IMR-90 (cell line): ENCODE measurements at regions not wholly inside any gene's neighbourhood (a gene's known extent, or its start where the extent isn't known, plus 50 kb on each side); places are given as distances from the start of the nearest gene placed in this dataset.

Source experiments
- ATAC-seq: fragments of 200-7000 bp; cut with Tn5 transposase; 2 replicates; pipeline ENCODE4 v1.9.1; 2020; ENCODE audit warnings: low read depth, mild to moderate bottlenecking, moderate library complexity
- BruUV-seq: library from RNA; stranded (reverse); fragments of 400-500 nt; replicated peaks from 2 replicates; lab custom pipeline; 2021; lab: Mats Ljungman, UMichigan
- CTCF ChIA-PET: fragments of 300-600 bp; formaldehyde crosslinking; extraction: SDS; loops from one replicate; lab custom pipeline; 2021; ENCODE audit warnings: antibody characterized with exemption; lab: Yijun Ruan, JAX
- POLR2A ChIA-PET: fragments of 300-600 bp; sonication (Branson Sonifier 250); formaldehyde crosslinking; loops from one replicate; lab custom pipeline; 2022; ENCODE audit warnings: antibody characterized with exemption; ENCODE audit not compliant: unreplicated experiment; lab: Charles Lee
- DNase-seq: peaks from one replicate; pipeline ENCODE4 v3.0.0; 2013
- H2AFZ ChIP-seq: replicated peaks from 2 replicates; pipeline ENCODE3; 2013; ENCODE audit warnings: low read length, mild to moderate bottlenecking; ENCODE audit not compliant: poor library complexity
- H2AK5ac ChIP-seq: 2 replicates; pipeline ENCODE4 v1.6.1; 2013; ENCODE audit warnings: low read depth, low read length, inconsistent platforms
- H2AK9ac ChIP-seq: replicated peaks from 2 replicates; pipeline ENCODE3; 2013; ENCODE audit warnings: mild to moderate bottlenecking, low read depth, low read length, moderate library complexity; ENCODE audit not compliant: poor library complexity
- H2BK120ac ChIP-seq: 2 replicates; pipeline ENCODE4 v1.6.1; 2013; ENCODE audit warnings: low read depth, low read length, inconsistent platforms
- H2BK15ac ChIP-seq: 3 replicates; pipeline ENCODE4 v1.6.1; 2013; ENCODE audit warnings: low read depth, low read length, inconsistent platforms
- H2BK20ac ChIP-seq: 2 replicates; pipeline ENCODE4 v1.6.1; 2013; ENCODE audit warnings: low read depth, mild to moderate bottlenecking, inconsistent platforms, low read length, moderate library complexity
- H2BK5ac ChIP-seq: 2 replicates; pipeline ENCODE4 v1.6.1; 2013; ENCODE audit warnings: mild to moderate bottlenecking, low read depth, low read length, inconsistent platforms; ENCODE audit not compliant: poor library complexity, severe bottlenecking
- H3K14ac ChIP-seq: replicated peaks from 2 replicates; pipeline ENCODE4 v1.6.1; 2013; ENCODE audit warnings: low read depth, low read length, inconsistent platforms
- H3K18ac ChIP-seq: 2 replicates; pipeline ENCODE4 v1.6.1; 2013; ENCODE audit warnings: low read depth, low read length, control low read depth
- H3K23ac ChIP-seq: 2 replicates; pipeline ENCODE4 v1.6.1; 2013; ENCODE audit warnings: low read depth, low read length, inconsistent platforms
- H3K27ac ChIP-seq: 2 replicates; pipeline ENCODE4 v1.5.1; 2013; ENCODE audit warnings: mild to moderate bottlenecking, control low read depth, low read length; ENCODE audit not compliant: insufficient read depth
- H3K27me3 ChIP-seq: 2 replicates; pipeline ENCODE4 v1.6.1; 2013; ENCODE audit warnings: low read length; ENCODE audit not compliant: control insufficient read depth, insufficient read depth
- H3K36me3 ChIP-seq: 2 replicates; pipeline ENCODE4 v1.6.1; 2013; ENCODE audit warnings: low read length, mixed read lengths; ENCODE audit not compliant: control insufficient read depth, insufficient read depth
- H3K4ac ChIP-seq: 2 replicates; pipeline ENCODE4 v1.6.1; 2013; ENCODE audit warnings: low read depth, low read length, inconsistent platforms
- H3K4me1 ChIP-seq: 2 replicates; pipeline ENCODE4 v1.6.1; 2013; ENCODE audit warnings: low read length, mixed read lengths; ENCODE audit not compliant: control insufficient read depth, insufficient read depth
- H3K4me2 ChIP-seq: 2 replicates; pipeline ENCODE4 v1.6.1; 2013; ENCODE audit warnings: low read depth, mild to moderate bottlenecking, control low read depth, low read length, moderate library complexity
- H3K4me3 ChIP-seq: 2 replicates; pipeline ENCODE4 v1.5.1; 2013; ENCODE audit warnings: low read depth, mild to moderate bottlenecking, control low read depth, low read length, moderate library complexity; ENCODE audit not compliant: insufficient read depth
- H3K56ac ChIP-seq: 2 replicates; pipeline ENCODE4 v1.6.1; 2013; ENCODE audit warnings: low read length, inconsistent platforms; ENCODE audit not compliant: insufficient read depth; ENCODE audit errors: extremely low read depth
- H3K79me1 ChIP-seq, 2 experiments: 2 replicates each; pipeline ENCODE4 v1.6.1; 2013; ENCODE audit warnings: low read length in 2 of 2, inconsistent platforms in 1 of 2, low read depth in 1 of 2
- H3K9ac ChIP-seq: 2 replicates; pipeline ENCODE4 v1.6.1; 2013; ENCODE audit warnings: low read depth, low read length, control low read depth
- H3K9me1 ChIP-seq: 2 replicates; pipeline ENCODE4 v1.6.1; 2013; ENCODE audit warnings: low read length, inconsistent platforms; ENCODE audit not compliant: insufficient read depth
- H3K9me3 ChIP-seq: 2 replicates; pipeline ENCODE4 v1.6.1; 2013; ENCODE audit warnings: low read length; ENCODE audit not compliant: control insufficient read depth, insufficient read depth
- H4K20me1 ChIP-seq: 2 replicates; pipeline ENCODE4 v1.6.1; 2013; ENCODE audit warnings: low read length, inconsistent platforms; ENCODE audit not compliant: insufficient read depth
- H4K5ac ChIP-seq: 2 replicates; pipeline ENCODE4 v1.6.1; 2013; ENCODE audit warnings: mild to moderate bottlenecking, low read depth, low read length, control low read depth
- H4K8ac ChIP-seq, 2 experiments: 2 replicates each; pipeline ENCODE4 v1.6.1; 2013; ENCODE audit warnings: low read depth in 2 of 2, low read length in 2 of 2, control low read depth in 1 of 2, inconsistent platforms in 1 of 2
- H4K91ac ChIP-seq: 2 replicates; pipeline ENCODE4 v1.6.1; 2013; ENCODE audit warnings: low read depth, low read length, inconsistent platforms; ENCODE audit not compliant: insufficient read depth
- BHLHE40 ChIP-seq: fragments of 150-350 bp; IDR thresholded peaks from 2 replicates; pipeline ENCODE4 v1.6.1; 2016; ENCODE audit warnings: mild to moderate bottlenecking, low read depth, low read length
- CEBPB ChIP-seq: IDR thresholded peaks from 2 replicates; pipeline ENCODE4 v1.6.1; 2012; ENCODE audit warnings: low read depth, low read length, improper control_type of control experiment
- MAFK ChIP-seq: IDR thresholded peaks from 2 replicates; pipeline ENCODE4 v1.6.1; 2012; ENCODE audit warnings: low read depth, low read length, improper control_type of control experiment
- MAZ ChIP-seq: IDR thresholded peaks from 2 replicates; pipeline ENCODE4 v1.6.1; 2012; ENCODE audit warnings: low read depth, mild to moderate bottlenecking, low read length, improper control_type of control experiment, moderate library complexity, borderline replicate concordance
- MXI1 ChIP-seq: IDR thresholded peaks from 2 replicates; pipeline ENCODE4 v1.6.1; 2012; ENCODE audit warnings: low read depth, mild to moderate bottlenecking, low read length, moderate library complexity, borderline replicate concordance
- RAD21 ChIP-seq: IDR thresholded peaks from 2 replicates; pipeline ENCODE4 v1.6.1; 2012; ENCODE audit warnings: low read length, improper control_type of control experiment
- RCOR1 ChIP-seq: IDR thresholded peaks from 2 replicates; pipeline ENCODE4 v1.6.1; 2012; ENCODE audit warnings: mild to moderate bottlenecking, low read length, improper control_type of control experiment; ENCODE audit not compliant: insufficient replicate concordance
- SMC3 ChIP-seq: fragments of 150-350 bp; IDR thresholded peaks from 2 replicates; pipeline ENCODE4 v1.6.1; 2016; ENCODE audit warnings: low read depth, mild to moderate bottlenecking, antibody characterized with exemption, low read length, moderate library complexity
- WGBS, 2 experiments: methylation state at CpG; one replicate each; pipeline versions ENCODE4 v1.1.5 to v1.1.7; 2013; ENCODE audit warnings: missing lambda C conversion rate in 2 of 2; ENCODE audit not compliant: insufficient read length in 1 of 2; ENCODE audit errors: extremely low coverage in 2 of 2; 5-methylcytosine and 5-hydroxymethylcytosine counted together
- dilution Hi-C: fragments of 300-500 bp; cut with HindIII; formaldehyde crosslinking; loops from one replicate; pipeline ENCODE4 v1.14.3; 2018; ENCODE audit warnings: low sequenced_read_pairs; ENCODE audit not compliant: unreplicated experiment
- in situ Hi-C: fragments of 300-500 bp; cut with MboI; formaldehyde crosslinking; loops from 3 replicates; pipeline ENCODE4 v1.14.3; 2019; ENCODE audit warnings: low sequenced_read_pairs, inconsistent platforms, mixed read lengths
- intact Hi-C: fragments of 100-400 bp; cut with micrococcal nuclease; formaldehyde crosslinking; loops from 2 replicates; pipeline ENCODE4 v1.10.0; 2022
- TF ChIP-seq, protein P1 (sequence below): conservative IDR thresholded peaks from 2 replicates; pipeline ENCODE4 v1.5.1; 2012; ENCODE audit warnings: mild to moderate bottlenecking, low read depth, low read length, improper control_type of control experiment
- TF ChIP-seq, protein P2 (sequence below): fragments of 150-350 bp; IDR thresholded peaks from 2 replicates; pipeline ENCODE4 v1.6.1; 2017; ENCODE audit warnings: mild to moderate bottlenecking, antibody characterized with exemption, low read length, low read depth

DNA sequence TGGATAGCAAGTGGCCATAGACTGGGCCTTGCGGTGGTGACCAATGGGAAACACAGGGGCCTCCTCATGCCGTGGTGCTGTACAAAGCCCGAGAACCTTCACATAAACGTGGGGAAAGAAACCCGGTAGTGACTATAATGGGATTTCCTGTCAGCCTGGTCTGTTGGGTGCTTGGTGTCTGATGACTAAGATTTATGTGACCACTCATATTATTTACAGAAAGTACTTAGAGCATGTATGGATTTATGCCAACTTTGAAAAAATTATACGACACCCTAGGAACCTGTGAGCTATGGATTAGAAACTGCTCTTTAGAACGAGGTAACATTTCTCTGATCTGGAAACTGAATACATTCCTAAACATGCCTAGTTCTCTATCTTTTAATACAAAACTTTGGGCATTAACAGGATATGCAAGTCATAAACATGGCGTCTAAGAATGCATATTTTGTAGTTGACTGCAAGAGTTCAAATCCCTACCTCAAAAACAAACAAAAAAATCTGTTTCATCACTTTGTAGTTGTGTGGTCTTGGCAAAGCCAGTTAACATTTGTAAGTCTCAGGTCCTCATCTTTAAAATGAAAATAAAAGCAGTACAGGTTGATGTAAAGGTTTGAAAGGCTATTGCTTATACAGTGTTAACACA, 85.4 kb downstream of the TMEM167A start:
- Histone ChIP-seq H3K27me3 (no peaks in the 10 kb centered on the region), H2AK9ac (no peak overlapping the region), H3K56ac (no peak overlapping the region), H3K4ac (no peak overlapping the region), H3K4me2 (no peak overlapping the region), H2AFZ (peak overlapping the region; percentile 80), H3K9me3 (no peaks in the 10 kb centered on the region), H3K9me1 (peaks cover 5% of the 10 kb centered on the region; the same call in 1 of the 2 replicates), H3K4me3 (no peak overlapping the region), H3K27ac (no peak overlapping the region), H2BK120ac (0 out of 2 replicates have a peak overlapping the region, but pooled peaks have one; percentile 22), H2BK5ac (no peak overlapping the region), H3K79me1 (no peaks in the 10 kb centered on the region), H2AK5ac (no peak overlapping the region), H4K91ac (peak overlapping the region; percentile 13), H3K14ac (no peak overlapping the region), H3K18ac (no peak overlapping the region), H3K36me3 (no peaks in the 10 kb centered on the region), H2BK20ac (no peak overlapping the region), H4K8ac (peak overlapping the region in 1 of 2 experiments; percentile 79; a peak in 1 of 4 replicates), H3K23ac (no peak overlapping the region), H4K20me1 (no peaks in the 10 kb centered on the region), H3K4me1 (no peaks in the 10 kb centered on the region), H3K9ac (no peak overlapping the region), H4K5ac (no peak overlapping the region), H2BK15ac (no peak overlapping the region)
- WGBS, 2 experiments: 100% methylated on average over 1 of the region's 8 CpGs; no CpG with 5 or more reads in 1 of the 2 experiments
- DNase-seq (peak; percentile 38), ATAC-seq (peak; percentile 24)
- in situ Hi-C loops: no loop called here
- CTCF ChIA-PET: no interaction called here
- POLR2A ChIA-PET: no interaction called here
- dilution Hi-C loops: no loop called here
- BruUV-seq: no TSS peak
- intact Hi-C loops: no loop called here
- no peak for TF ChIP-seq RCOR1
- TF ChIP-seq MAZ: no peak
- TF ChIP-seq MAFK: no peak
- TF ChIP-seq, protein P1, sequence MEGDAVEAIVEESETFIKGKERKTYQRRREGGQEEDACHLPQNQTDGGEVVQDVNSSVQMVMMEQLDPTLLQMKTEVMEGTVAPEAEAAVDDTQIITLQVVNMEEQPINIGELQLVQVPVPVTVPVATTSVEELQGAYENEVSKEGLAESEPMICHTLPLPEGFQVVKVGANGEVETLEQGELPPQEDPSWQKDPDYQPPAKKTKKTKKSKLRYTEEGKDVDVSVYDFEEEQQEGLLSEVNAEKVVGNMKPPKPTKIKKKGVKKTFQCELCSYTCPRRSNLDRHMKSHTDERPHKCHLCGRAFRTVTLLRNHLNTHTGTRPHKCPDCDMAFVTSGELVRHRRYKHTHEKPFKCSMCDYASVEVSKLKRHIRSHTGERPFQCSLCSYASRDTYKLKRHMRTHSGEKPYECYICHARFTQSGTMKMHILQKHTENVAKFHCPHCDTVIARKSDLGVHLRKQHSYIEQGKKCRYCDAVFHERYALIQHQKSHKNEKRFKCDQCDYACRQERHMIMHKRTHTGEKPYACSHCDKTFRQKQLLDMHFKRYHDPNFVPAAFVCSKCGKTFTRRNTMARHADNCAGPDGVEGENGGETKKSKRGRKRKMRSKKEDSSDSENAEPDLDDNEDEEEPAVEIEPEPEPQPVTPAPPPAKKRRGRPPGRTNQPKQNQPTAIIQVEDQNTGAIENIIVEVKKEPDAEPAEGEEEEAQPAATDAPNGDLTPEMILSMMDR: no peak
- no peak for TF ChIP-seq SMC3
- TF ChIP-seq, protein P2, sequence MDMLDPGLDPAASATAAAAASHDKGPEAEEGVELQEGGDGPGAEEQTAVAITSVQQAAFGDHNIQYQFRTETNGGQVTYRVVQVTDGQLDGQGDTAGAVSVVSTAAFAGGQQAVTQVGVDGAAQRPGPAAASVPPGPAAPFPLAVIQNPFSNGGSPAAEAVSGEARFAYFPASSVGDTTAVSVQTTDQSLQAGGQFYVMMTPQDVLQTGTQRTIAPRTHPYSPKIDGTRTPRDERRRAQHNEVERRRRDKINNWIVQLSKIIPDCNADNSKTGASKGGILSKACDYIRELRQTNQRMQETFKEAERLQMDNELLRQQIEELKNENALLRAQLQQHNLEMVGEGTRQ: no peak
- no peak for TF ChIP-seq RAD21
- no peak for TF ChIP-seq CEBPB
- no peak for TF ChIP-seq MXI1
- no peak for TF ChIP-seq BHLHE40
